WERI-Rb-1 (cell line): ENCODE measurements at regions not wholly inside any gene's neighbourhood (a gene's known extent, or its start where the extent isn't known, plus 50 kb on each side); places are given as distances from the start of the nearest gene placed in this dataset.

ENCODE experiments used
- DNase-seq: peaks from one replicate; pipeline ENCODE4 v3.0.0-alpha.2; 2020
- H3K27ac ChIP-seq: fragments of 250-450 bp; sonication (Bioruptor Pico); 2 replicates; pipeline ENCODE4 v1.5.1; 2020; ENCODE audit warnings: mild to moderate bottlenecking, moderate library complexity
- H3K27me3 ChIP-seq: fragments of 250-450 bp; sonication (Bioruptor Pico); 2 replicates; pipeline ENCODE4 v1.5.1; 2021; ENCODE audit warnings: mild to moderate bottlenecking, low read depth, moderate library complexity; ENCODE audit not compliant: insufficient read depth, severe bottlenecking
- H3K36me3 ChIP-seq: fragments of 250-450 bp; sonication (Bioruptor Pico); 2 replicates; pipeline ENCODE4 v1.5.1; 2020; ENCODE audit warnings: mild to moderate bottlenecking, moderate library complexity
- H3K4me3 ChIP-seq: 2 replicates; pipeline ENCODE4 v1.5.1; 2011; ENCODE audit warnings: low read depth, mild to moderate bottlenecking, control low read depth, low read length
- H3K9me3 ChIP-seq: fragments of 250-450 bp; sonication (Bioruptor Pico); 2 replicates; pipeline ENCODE4 v1.5.1; 2021; ENCODE audit warnings: mild to moderate bottlenecking, moderate library complexity; ENCODE audit not compliant: severe bottlenecking
- TF ChIP-seq, protein P1 (sequence below): IDR thresholded peaks from 2 replicates; pipeline ENCODE4 v1.5.1; 2011; ENCODE audit warnings: low read depth, mild to moderate bottlenecking, control low read depth, inconsistent platforms, low read length

DNA sequence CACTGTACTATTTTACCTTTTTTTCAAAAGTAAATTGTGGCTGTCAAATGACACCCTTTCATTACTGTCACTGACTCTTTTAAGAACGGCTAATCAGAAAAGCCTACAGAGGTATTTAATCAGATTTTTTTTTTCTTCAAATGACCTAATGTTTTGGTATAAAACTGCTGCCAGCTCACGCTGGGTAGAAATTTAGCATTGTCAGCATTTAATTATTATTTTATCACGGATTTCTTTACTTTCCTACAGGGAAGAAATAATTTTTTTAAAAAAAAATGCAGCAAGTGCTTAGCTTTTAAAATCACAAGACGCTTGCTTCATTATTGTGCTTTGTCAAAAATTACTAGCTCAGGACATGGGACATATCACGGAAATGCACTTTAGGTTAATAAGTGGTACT, 149.1 kb upstream of the FOXN3 start:
- no peaks in the 10 kb centered on the region for H3K36me3 ChIP-seq
- no peak overlapping the region for H3K27ac ChIP-seq
- TF ChIP-seq, protein P1, sequence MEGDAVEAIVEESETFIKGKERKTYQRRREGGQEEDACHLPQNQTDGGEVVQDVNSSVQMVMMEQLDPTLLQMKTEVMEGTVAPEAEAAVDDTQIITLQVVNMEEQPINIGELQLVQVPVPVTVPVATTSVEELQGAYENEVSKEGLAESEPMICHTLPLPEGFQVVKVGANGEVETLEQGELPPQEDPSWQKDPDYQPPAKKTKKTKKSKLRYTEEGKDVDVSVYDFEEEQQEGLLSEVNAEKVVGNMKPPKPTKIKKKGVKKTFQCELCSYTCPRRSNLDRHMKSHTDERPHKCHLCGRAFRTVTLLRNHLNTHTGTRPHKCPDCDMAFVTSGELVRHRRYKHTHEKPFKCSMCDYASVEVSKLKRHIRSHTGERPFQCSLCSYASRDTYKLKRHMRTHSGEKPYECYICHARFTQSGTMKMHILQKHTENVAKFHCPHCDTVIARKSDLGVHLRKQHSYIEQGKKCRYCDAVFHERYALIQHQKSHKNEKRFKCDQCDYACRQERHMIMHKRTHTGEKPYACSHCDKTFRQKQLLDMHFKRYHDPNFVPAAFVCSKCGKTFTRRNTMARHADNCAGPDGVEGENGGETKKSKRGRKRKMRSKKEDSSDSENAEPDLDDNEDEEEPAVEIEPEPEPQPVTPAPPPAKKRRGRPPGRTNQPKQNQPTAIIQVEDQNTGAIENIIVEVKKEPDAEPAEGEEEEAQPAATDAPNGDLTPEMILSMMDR: no peak
- H3K4me3 ChIP-seq: no peak overlapping the region
- DNase-seq: no peak
- no peaks in the 10 kb centered on the region for H3K9me3 ChIP-seq
- no peaks in the 10 kb centered on the region for H3K27me3 ChIP-seq

DNA sequence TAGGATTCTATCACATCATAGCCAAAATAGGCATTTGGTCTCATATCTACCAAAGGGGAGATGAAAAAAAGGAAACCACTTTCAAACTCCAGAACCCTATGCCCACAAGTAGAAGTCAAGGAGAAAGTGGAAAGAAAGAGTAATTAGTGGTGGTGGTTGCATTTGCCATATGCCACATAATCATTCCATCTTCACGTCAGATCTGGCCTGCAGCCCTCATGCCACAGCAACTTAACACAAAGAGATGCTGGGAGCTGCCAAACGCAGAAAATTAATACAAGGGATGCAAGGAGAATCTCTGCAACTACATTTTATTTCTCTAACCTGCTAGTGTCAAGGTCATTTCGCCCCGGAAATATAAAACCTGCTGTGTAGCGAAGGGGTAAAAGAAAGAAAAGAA, 148.6 kb upstream of the FOXN3 start:
- Histone ChIP-seq H3K36me3 (no peaks in the 10 kb centered on the region), H3K9me3 (no peaks in the 10 kb centered on the region), H3K27me3 (no peaks in the 10 kb centered on the region), H3K4me3 (no peak overlapping the region), H3K27ac (no peak overlapping the region)
- TF ChIP-seq, protein P1: no peak
- no peak for DNase-seq

DNA sequence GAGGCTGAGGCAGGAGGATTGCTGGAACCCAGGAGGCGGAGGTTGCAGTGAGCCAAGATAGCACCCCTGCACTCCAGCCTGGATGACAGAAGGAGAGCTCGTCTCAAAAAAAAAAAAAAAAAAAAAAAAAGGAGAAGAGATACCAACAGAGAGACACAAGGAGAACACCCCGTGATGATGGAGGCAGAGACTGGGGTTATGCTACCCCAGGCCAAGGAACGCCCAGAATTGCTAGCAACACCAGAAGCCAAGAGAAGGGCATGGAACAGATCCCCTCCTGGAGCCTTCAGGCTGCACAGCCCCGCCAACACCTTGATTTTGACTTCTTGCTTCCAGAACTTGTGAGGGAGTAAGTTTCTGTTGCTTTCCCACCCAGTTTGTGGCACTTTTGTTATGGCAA, 148.0 kb upstream of the FOXN3 start:
- no peaks in the 10 kb centered on the region for H3K36me3 ChIP-seq
- DNase-seq: no peak
- TF ChIP-seq, protein P1: no peak
- H3K4me3 ChIP-seq: no peak overlapping the region
- H3K27ac ChIP-seq: no peak overlapping the region
- no peaks in the 10 kb centered on the region for H3K9me3 ChIP-seq
- H3K27me3 ChIP-seq: no peaks in the 10 kb centered on the region

DNA sequence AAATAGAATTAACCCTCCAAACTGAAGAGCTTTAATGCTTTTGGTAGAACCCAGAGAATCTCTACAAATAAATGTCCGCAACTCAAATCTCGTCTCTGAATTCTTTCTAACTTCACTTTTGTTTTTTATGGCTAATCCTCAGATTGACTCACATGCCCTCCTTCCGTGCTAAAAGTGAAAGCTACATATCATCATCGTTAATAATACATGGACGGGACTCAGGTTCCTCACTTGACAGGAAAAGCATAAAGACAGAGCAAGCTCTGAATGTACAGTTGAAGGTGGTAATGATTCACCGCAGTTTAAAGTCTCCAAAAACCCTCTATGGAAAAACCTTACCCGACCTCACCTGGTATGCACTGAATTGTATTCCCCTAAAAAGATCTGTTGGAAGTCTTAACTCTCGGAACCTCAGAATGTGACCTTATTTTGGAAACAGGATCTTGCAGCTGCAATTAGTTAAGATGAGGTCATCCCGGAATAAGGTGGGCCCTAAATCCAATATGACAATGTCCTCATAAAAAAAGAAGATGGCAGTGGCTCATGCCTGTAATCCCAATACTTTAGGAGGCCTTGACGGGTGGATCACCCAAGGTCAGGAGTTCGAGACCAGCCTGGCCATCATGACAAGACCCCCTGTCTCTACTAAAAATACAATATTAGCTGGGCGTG, 147.4 kb upstream of the FOXN3 start:
- Histone ChIP-seq H3K36me3 (no peaks in the 10 kb centered on the region), H3K9me3 (no peaks in the 10 kb centered on the region), H3K27ac (no peak overlapping the region), H3K4me3 (no peak overlapping the region), H3K27me3 (no peaks in the 10 kb centered on the region)
- TF ChIP-seq, protein P1: no peak
- no peak for DNase-seq

DNA sequence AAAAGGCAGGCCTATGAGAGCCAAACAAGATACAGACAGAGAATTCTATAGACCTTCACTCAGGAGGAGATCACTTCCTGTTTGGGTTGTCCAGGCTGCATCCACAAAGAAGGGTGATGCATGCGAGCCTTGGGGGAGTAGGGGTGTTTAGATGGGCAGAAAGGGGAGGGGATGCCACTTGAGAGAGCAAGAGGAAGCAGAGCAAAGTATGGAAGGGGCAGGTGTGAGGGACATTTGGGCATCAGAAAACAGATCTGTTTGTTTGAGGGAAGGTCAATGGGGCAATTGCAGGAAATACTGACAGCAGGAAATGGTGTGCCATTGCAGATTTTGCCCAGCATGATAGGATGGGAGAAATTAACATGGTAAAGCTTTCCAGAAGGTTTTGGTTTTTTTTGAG, 146.4 kb upstream of the FOXN3 start:
- TF ChIP-seq, protein P1: no peak
- no peak for DNase-seq

DNA sequence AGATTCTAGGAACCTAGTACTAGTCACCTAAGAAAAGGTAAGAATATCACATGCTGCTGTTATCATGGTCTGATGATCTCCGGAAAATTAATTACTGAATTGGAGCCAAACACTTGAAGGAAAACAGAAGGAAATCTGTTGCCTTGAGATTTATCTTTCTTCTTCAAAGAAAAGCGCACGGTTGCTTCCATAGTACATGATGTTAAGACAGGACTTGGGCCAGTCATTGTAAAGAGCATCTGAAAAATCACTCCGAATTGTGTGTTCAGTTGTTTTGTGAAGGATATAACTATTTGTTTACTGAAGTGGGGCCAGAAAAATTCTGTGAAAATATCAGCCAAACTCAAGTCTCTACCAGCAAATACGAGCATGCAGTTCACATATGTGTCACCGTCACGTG, 134.9 kb upstream of the FOXN3 start:
- Histone ChIP-seq H3K9me3 (no peaks in the 10 kb centered on the region), H3K36me3 (no peaks in the 10 kb centered on the region), H3K27me3 (no peaks in the 10 kb centered on the region), H3K27ac (no peak overlapping the region), H3K4me3 (no peak overlapping the region)
- TF ChIP-seq, protein P1: no peak
- DNase-seq: no peak

More for the DNA sequence above, 146.4 kb upstream of the FOXN3 start:
- Histone ChIP-seq H3K4me3 (no peak overlapping the region), H3K27ac (no peak overlapping the region), H3K9me3 (no peaks in the 10 kb centered on the region), H3K36me3 (no peaks in the 10 kb centered on the region), H3K27me3 (no peaks in the 10 kb centered on the region)
